ENCODE measurements at regions not wholly inside any gene's neighbourhood (a gene's known extent, or its start where the extent isn't known, plus 50 kb on each side); places are given as distances from the start of the nearest gene placed in this dataset.

DNA sequence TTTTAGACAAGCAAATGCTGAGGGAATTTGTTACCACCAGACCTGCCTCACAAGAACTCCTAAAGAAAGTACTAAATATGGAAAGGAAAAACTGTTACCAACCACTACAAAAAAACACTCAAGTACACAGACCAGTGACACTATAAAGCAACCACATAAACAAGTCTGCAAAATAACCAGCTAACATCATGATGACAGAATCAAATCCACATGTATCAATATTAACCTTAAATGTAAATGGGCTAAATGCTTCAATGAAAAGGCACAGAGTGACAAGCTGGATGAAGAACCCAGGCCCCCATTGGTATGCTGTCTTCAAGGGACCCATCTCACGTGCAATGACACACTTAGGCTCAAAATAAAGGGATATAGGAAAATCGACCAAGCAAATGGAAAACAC, 529.9 kb upstream of the CAMK1G start:
- no peak for FAIRE-seq
- TF ChIP-seq, protein P1, sequence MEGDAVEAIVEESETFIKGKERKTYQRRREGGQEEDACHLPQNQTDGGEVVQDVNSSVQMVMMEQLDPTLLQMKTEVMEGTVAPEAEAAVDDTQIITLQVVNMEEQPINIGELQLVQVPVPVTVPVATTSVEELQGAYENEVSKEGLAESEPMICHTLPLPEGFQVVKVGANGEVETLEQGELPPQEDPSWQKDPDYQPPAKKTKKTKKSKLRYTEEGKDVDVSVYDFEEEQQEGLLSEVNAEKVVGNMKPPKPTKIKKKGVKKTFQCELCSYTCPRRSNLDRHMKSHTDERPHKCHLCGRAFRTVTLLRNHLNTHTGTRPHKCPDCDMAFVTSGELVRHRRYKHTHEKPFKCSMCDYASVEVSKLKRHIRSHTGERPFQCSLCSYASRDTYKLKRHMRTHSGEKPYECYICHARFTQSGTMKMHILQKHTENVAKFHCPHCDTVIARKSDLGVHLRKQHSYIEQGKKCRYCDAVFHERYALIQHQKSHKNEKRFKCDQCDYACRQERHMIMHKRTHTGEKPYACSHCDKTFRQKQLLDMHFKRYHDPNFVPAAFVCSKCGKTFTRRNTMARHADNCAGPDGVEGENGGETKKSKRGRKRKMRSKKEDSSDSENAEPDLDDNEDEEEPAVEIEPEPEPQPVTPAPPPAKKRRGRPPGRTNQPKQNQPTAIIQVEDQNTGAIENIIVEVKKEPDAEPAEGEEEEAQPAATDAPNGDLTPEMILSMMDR (IDR thresholded peaks at IDR 0.05; ENCODE audit: insufficient read depth, missing control alignments) = no peak
- DNase-seq (ENCODE audit: insufficient read length, low spot score) = no peak

DNA sequence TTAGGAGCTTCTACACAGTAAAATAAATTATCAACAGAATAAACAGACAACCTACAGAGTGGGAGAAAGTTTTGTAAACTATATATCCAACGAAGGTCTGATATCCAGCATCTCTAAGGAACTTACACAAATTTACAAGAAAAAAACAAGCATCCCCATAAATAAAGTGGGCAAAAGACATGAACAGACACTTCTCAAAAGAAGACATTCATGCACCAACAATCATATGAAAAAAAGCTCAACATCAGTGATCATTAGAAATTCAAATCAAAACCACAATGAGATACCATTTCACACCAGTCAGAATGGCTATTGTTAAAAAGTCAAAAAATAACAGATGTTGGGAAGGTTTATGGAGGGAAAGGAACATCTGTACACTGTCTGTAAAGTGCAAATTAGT, 526.4 kb upstream of the CAMK1G start:
- FAIRE-seq = no peak
- TF ChIP-seq, protein P1 (IDR thresholded peaks at IDR 0.05; ENCODE audit: insufficient read depth, missing control alignments) = no peak
- no peak for DNase-seq (ENCODE audit: insufficient read length, low spot score)

DNA sequence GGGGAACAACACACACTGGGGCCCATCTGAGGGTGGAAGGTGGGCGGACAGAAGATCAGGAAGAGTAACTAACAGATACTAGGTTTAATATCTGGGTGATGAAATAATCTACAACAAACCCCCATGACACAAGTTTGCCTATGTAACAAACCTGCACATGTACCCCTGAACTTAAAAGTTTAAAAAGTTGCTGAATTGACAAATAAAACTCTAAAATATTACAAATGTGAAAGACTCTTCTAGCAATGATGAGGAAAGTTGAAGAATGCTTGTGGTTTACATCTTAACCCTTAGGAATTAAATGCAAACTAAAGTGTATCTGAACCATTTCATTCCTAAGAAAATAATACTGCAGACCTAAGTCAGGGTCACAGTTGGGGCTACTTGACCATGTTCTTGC, 525.6 kb upstream of the CAMK1G start:
- no peak for FAIRE-seq
- TF ChIP-seq, protein P1 (IDR thresholded peaks at IDR 0.05; ENCODE audit: insufficient read depth, missing control alignments) = no peak
- DNase-seq (ENCODE audit: insufficient read length, low spot score) = no peak

DNA sequence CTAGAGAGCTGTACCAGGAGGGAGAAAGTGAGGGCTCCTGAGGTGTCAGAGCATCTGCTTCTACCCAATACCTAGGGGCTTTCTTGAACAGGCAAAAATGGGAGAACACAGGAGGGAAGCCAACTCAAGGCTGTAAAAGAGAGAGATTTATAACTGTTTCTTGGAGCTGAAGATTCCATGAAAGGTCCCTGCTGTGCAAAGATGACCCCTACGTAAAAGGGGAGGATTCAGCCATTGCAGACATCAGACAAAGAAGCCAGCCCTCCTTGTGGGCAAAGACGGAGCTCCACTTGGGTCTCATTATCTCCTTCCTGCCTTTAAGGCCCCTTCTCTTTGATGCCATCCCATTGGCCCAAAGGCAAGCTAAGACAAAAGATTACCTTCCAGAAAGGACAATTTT, 524.1 kb upstream of the CAMK1G start:
- no peak for DNase-seq (ENCODE audit: insufficient read length, low spot score)
- FAIRE-seq = no peak
- TF ChIP-seq, protein P1 (IDR thresholded peaks at IDR 0.05; ENCODE audit: insufficient read depth, missing control alignments) = no peak

DNA sequence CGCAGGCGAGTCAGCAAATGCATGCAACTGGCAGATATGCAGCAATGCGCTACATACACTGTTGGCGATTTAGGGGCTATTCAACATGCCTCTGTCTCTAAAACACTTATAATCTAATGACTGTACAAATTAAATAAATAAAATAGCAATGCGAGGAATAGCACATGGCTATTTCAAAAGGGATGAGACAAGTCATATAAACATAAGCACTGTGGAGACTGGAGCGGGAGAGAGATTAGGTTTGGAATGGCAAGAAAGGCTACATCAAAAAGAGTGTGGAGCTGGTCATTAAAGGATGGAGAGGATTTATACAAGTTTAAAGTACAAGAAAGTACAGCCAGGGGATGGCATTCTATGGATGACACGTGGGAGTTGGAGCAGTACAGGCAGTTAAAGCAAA, 523.5 kb upstream of the CAMK1G start:
- FAIRE-seq = no peak
- TF ChIP-seq, protein P1 (IDR thresholded peaks at IDR 0.05; ENCODE audit: insufficient read depth, missing control alignments) = no peak
- no peak for DNase-seq (ENCODE audit: insufficient read length, low spot score)

DNA sequence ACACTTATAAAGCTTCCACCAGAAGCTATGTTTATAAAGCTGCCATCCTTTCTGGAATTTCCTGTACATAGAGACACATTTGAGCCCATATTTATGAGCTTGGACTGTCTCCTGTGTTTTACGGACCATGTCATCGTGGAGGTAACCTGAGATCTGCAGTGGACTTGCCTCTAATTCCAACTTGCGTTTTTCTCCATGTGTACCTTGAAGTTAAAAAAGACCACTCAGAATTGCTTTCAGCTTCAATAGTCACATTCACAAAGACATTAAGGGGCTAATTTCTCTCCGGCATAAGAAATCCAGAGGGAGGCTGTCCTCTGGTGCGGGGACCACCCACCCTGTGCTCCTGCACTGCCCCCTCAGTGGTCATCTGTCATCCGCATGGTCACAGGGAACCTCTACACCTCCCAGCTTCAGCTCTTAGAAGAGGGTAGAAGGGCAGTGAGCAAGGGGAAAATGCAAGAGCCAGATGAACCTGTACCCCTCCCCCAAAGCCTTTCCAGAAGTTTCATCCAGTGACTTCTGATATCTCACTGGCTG, 521.4 kb upstream of the CAMK1G start:
- TF ChIP-seq, protein P1 (IDR thresholded peaks at IDR 0.05; ENCODE audit: insufficient read depth, missing control alignments) = no peak
- no peak for DNase-seq (ENCODE audit: insufficient read length, low spot score)
- FAIRE-seq = no peak

DNA sequence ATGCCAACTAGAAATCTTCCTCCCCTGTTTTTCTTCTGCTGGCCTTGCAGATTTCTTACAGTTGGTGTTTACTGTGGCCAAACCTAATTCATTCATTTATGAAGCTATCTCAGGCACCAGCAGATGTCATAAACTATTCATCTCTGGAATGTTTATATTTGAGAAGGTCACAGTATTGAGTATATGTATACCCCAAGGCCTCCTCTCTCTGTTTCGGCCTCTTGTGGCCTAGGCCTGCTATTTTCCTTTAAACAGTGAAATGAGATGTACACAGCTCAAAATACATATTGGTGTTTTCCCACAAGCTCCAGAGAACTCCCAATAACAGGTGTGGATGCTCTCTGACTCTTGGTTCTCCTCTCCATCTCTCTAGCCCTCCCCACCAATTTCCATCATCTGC, 520.7 kb upstream of the CAMK1G start:
- DNase-seq (ENCODE audit: insufficient read length, low spot score) (no peak), FAIRE-seq (no peak)
- TF ChIP-seq, protein P1 (IDR thresholded peaks at IDR 0.05; ENCODE audit: insufficient read depth, missing control alignments) = no peak
